DND-41 (cell line): ENCODE measurements at regions not wholly inside any gene's neighbourhood (a gene's known extent, or its start where the extent isn't known, plus 50 kb on each side); places are given as distances from the start of the nearest gene placed in this dataset.

Experiments
- ATAC-seq: fragments of 200-7000 bp; cut with Tn5 transposase; 3 replicates; pipeline ENCODE4 v1.9.1; 2021; ENCODE audit warnings: low read depth; ENCODE audit not compliant: insufficient read depth
- DNase-seq: peaks from one replicate; pipeline ENCODE4 v3.0.0-alpha.2; 2020
- H2AFZ ChIP-seq: 2 replicates; pipeline ENCODE4 v1.6.0; 2012; ENCODE audit warnings: low read depth, low read length
- H3K27ac ChIP-seq: 2 replicates; pipeline ENCODE4 v1.5.1; 2012; ENCODE audit warnings: low read length, inconsistent platforms
- H3K27me3 ChIP-seq: fragments of 200-600 bp; sonication (generic); 2 replicates; pipeline ENCODE4 v1.6.0; 2012; ENCODE audit warnings: low read length, mild to moderate bottlenecking, inconsistent platforms; ENCODE audit not compliant: insufficient read depth, poor library complexity
- H3K36me3 ChIP-seq: 2 replicates; pipeline ENCODE4 v1.5.1; 2012; ENCODE audit warnings: low read length, inconsistent platforms; ENCODE audit not compliant: insufficient read depth
- H3K4me1 ChIP-seq: 2 replicates; pipeline ENCODE4 v1.5.1; 2012; ENCODE audit warnings: mild to moderate bottlenecking, low read length; ENCODE audit not compliant: insufficient read depth
- H3K4me2 ChIP-seq: 2 replicates; pipeline ENCODE4 v1.6.0; 2012; ENCODE audit warnings: mild to moderate bottlenecking, moderate library complexity, low read length, inconsistent platforms; ENCODE audit not compliant: insufficient read depth
- H3K4me3 ChIP-seq, 2 experiments: fragments of 200-600 bp in 1 of 2; shearing (Covaris generic) in 1 of 2; 2 replicates each; pipeline ENCODE4 v1.5.1; 2012 to 2016; ENCODE audit warnings: inconsistent platforms in 2 of 2, low read length in 2 of 2, mild to moderate bottlenecking in 2 of 2, low read depth in 1 of 2, moderate library complexity in 1 of 2
- H3K79me2 ChIP-seq: 2 replicates; pipeline ENCODE4 v1.6.0; 2012; ENCODE audit warnings: low read length, inconsistent platforms; ENCODE audit not compliant: insufficient read depth
- H3K9ac ChIP-seq: 2 replicates; pipeline ENCODE4 v1.6.0; 2012; ENCODE audit warnings: low read depth, mild to moderate bottlenecking, inconsistent platforms, low read length, moderate library complexity
- H3K9me3 ChIP-seq: 2 replicates; pipeline ENCODE4 v1.5.1; 2012; ENCODE audit warnings: low read length, moderate library complexity, mild to moderate bottlenecking, inconsistent platforms; ENCODE audit not compliant: insufficient read depth, severe bottlenecking
- H4K20me1 ChIP-seq: 2 replicates; pipeline ENCODE4 v1.6.0; 2012; ENCODE audit warnings: low read length; ENCODE audit not compliant: insufficient read depth
- EZH2 ChIP-seq: IDR thresholded peaks from 3 replicates; pipeline ENCODE4 v1.6.1; 2012; ENCODE audit warnings: borderline replicate concordance, low read depth, mild to moderate bottlenecking, moderate library complexity, low read length, inconsistent platforms; ENCODE audit not compliant: severe bottlenecking
- TF ChIP-seq, protein P1 (sequence below): IDR thresholded peaks from 2 replicates; pipeline ENCODE4 v1.5.1; 2012; ENCODE audit warnings: borderline replicate concordance, low read length, moderate library complexity, mild to moderate bottlenecking; ENCODE audit not compliant: poor library complexity, severe bottlenecking; ENCODE audit errors: extremely low read depth

DNA sequence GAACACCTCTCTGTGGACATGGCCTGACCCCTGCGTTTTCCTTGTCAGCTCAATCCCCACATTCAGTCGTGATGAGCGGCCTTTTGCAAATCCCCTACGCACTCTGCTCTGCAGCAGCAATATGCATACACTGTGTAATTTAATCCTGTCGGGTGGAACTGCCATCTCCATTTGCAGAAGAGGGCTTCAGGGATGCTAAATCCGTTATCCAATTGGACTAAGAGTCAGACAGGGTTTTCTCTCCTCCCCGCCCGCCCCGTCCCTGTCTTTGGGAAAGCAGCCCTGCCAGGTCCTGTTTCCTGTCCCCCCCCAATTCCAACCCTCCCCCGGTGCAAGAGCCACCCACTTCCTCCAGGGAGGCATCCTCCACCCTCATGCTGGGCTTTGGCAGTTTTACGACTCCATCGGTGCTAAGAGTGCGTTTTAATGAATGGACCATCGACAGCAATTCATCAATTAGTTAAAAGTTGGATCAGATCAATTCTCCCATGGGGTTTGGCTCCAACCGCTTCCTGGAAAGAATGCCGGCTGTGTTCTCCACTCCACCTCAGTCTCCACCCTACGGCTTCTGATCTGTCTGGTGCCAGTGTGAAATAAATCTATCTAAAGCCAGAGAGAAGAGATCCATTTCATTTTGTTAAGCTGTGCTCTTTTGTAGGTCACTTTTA, 53.5 kb upstream of the ASAP2 start:
- TF ChIP-seq EZH2, result no peak
- H4K20me1 ChIP-seq, result no peaks in the 10 kb centered on the region
- H3K4me2 ChIP-seq, result no peak overlapping the region
- no peaks in the 10 kb centered on the region for H3K79me2 ChIP-seq
- no peaks in the 10 kb centered on the region for H3K36me3 ChIP-seq
- no peaks in the 10 kb centered on the region for H3K4me1 ChIP-seq
- H3K4me3 ChIP-seq, result no peak overlapping the region
- H3K27ac ChIP-seq, result no peak overlapping the region
- no peak for DNase-seq
- H3K9me3 ChIP-seq, result no peaks in the 10 kb centered on the region
- no peak overlapping the region for H2AFZ ChIP-seq
- no peak overlapping the region for H3K9ac ChIP-seq
- ATAC-seq, result no peak
- no peaks in the 10 kb centered on the region for H3K27me3 ChIP-seq

GRCh38 chr2:9150906-9151305, 55.7 kb upstream of the ASAP2 start:
- no peak for DNase-seq
- H2AFZ ChIP-seq, result no peak overlapping the region
- H3K36me3 ChIP-seq, result no peaks in the 10 kb centered on the region
- no peaks in the 10 kb centered on the region for H3K79me2 ChIP-seq
- H3K9me3 ChIP-seq, result no peaks in the 10 kb centered on the region
- no peaks in the 10 kb centered on the region for H3K27me3 ChIP-seq
- no peak overlapping the region for H3K27ac ChIP-seq
- no peaks in the 10 kb centered on the region for H4K20me1 ChIP-seq
- no peak overlapping the region for H3K4me3 ChIP-seq
- TF ChIP-seq, protein P1, sequence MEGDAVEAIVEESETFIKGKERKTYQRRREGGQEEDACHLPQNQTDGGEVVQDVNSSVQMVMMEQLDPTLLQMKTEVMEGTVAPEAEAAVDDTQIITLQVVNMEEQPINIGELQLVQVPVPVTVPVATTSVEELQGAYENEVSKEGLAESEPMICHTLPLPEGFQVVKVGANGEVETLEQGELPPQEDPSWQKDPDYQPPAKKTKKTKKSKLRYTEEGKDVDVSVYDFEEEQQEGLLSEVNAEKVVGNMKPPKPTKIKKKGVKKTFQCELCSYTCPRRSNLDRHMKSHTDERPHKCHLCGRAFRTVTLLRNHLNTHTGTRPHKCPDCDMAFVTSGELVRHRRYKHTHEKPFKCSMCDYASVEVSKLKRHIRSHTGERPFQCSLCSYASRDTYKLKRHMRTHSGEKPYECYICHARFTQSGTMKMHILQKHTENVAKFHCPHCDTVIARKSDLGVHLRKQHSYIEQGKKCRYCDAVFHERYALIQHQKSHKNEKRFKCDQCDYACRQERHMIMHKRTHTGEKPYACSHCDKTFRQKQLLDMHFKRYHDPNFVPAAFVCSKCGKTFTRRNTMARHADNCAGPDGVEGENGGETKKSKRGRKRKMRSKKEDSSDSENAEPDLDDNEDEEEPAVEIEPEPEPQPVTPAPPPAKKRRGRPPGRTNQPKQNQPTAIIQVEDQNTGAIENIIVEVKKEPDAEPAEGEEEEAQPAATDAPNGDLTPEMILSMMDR, result no peak
- TF ChIP-seq EZH2, result no peak
- ATAC-seq, result no peak
- no peak overlapping the region for H3K4me2 ChIP-seq
- no peak overlapping the region for H3K9ac ChIP-seq
- H3K4me1 ChIP-seq, result no peaks in the 10 kb centered on the region

GRCh38 chr2:9150568-9150900, 56.1 kb upstream of the ASAP2 start:
- DNase-seq (no peak), ATAC-seq (no peak)
- no peak overlapping the region for H2AFZ ChIP-seq
- no peak overlapping the region for H3K4me2 ChIP-seq
- TF ChIP-seq, protein P1, result no peak
- H3K9ac ChIP-seq, result no peak overlapping the region
- H3K27ac ChIP-seq, result no peak overlapping the region
- no peaks in the 10 kb centered on the region for H3K4me1 ChIP-seq
- H3K27me3 ChIP-seq, result no peaks in the 10 kb centered on the region
- no peaks in the 10 kb centered on the region for H4K20me1 ChIP-seq
- no peak overlapping the region for H3K4me3 ChIP-seq
- no peaks in the 10 kb centered on the region for H3K9me3 ChIP-seq
- H3K79me2 ChIP-seq, result no peaks in the 10 kb centered on the region
- no peaks in the 10 kb centered on the region for H3K36me3 ChIP-seq

- Histone ChIP-seq H2AFZ (no peak overlapping the region), H3K36me3 (no peaks in the 10 kb centered on the region), H4K20me1 (no peaks in the 10 kb centered on the region), H3K4me3 (no peak overlapping the region), H3K4me1 (no peaks in the 10 kb centered on the region), H3K9me3 (no peaks in the 10 kb centered on the region), H3K9ac (no peak overlapping the region), H3K27ac (no peak overlapping the region), H3K27me3 (no peaks in the 10 kb centered on the region), H3K79me2 (no peaks in the 10 kb centered on the region), H3K4me2 (no peak overlapping the region)
- TF ChIP-seq, protein P1, result no peak
- no peak for TF ChIP-seq EZH2
- DNase-seq, result no peak
- no peak for ATAC-seq
Measured at GRCh38 chr2:9149726-9150567, 56.7 kb upstream of the ASAP2 start.
